Left ventricle myocardium inferior (tissue), 1 donor: ENCODE measurements at regions not wholly inside any gene's neighbourhood (a gene's known extent, or its start where the extent isn't known, plus 50 kb on each side); places are given as distances from the start of the nearest gene placed in this dataset.

ENCODE experiments used
- DNase-seq: peaks from one replicate; pipeline ENCODE4 v3.0.0-alpha.2; 2020
- H3K27ac ChIP-seq: fragments of 200-600 bp; replicated peaks from 2 replicates; pipeline ENCODE4 v1.8.0; 2021
- H3K27me3 ChIP-seq: fragments of 200-600 bp; 2 replicates; pipeline ENCODE4 v1.8.0; 2021; ENCODE audit warnings: low read depth
- H3K36me3 ChIP-seq: fragments of 200-600 bp; 2 replicates; pipeline ENCODE4 v1.8.0; 2021
- H3K4me1 ChIP-seq: fragments of 200-600 bp; 2 replicates; pipeline ENCODE4 v1.8.0; 2021
- H3K4me3 ChIP-seq: fragments of 200-600 bp; 2 replicates; pipeline ENCODE4 v1.8.0; 2021; ENCODE audit warnings: mild to moderate bottlenecking, moderate library complexity
- H3K9me3 ChIP-seq: fragments of 200-600 bp; replicated peaks from 2 replicates; pipeline ENCODE4 v1.8.0; 2021
- intact Hi-C: fragments of 100-400 bp; cut with micrococcal nuclease; formaldehyde crosslinking; loops from one replicate; pipeline ENCODE4 v1.11.0; 2022
- TF ChIP-seq, protein P1 (sequence below): fragments of 200-600 bp; IDR thresholded peaks from 2 replicates; pipeline ENCODE4 v1.8.0; 2021; ENCODE audit warnings: antibody characterized with exemption, mild to moderate bottlenecking, borderline replicate concordance
- donor health status: DM: no; HTN: yes; CAD: no; lungs with severe emphysema.

DNA sequence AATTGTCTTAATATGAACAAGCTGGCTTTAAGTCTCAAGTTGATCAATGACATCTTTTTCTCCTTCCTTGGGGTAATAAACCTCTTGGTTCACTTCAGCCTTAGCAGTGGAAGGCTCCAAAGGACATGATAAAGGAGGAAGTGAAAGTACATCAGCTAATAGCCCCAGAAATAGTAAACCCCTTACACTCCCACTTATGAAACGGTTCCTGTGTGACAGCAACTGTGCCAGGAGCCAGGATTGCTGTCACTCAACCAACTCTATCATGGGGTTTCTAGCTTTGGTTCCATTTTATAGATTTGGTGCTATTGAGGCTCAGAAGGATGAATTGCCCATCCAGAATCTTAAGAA, 216.7 kb downstream of the ABHD5 start:
- H3K4me3 ChIP-seq = no peak overlapping the region
- no peaks in the 10 kb centered on the region for H3K36me3 ChIP-seq
- H3K27me3 ChIP-seq = peaks cover 19% of the 10 kb centered on the region
- no peak overlapping the region for H3K27ac ChIP-seq
- no peaks in the 10 kb centered on the region for H3K9me3 ChIP-seq
- no peak for DNase-seq
- intact Hi-C loops = no loop called here
- TF ChIP-seq, protein P1, sequence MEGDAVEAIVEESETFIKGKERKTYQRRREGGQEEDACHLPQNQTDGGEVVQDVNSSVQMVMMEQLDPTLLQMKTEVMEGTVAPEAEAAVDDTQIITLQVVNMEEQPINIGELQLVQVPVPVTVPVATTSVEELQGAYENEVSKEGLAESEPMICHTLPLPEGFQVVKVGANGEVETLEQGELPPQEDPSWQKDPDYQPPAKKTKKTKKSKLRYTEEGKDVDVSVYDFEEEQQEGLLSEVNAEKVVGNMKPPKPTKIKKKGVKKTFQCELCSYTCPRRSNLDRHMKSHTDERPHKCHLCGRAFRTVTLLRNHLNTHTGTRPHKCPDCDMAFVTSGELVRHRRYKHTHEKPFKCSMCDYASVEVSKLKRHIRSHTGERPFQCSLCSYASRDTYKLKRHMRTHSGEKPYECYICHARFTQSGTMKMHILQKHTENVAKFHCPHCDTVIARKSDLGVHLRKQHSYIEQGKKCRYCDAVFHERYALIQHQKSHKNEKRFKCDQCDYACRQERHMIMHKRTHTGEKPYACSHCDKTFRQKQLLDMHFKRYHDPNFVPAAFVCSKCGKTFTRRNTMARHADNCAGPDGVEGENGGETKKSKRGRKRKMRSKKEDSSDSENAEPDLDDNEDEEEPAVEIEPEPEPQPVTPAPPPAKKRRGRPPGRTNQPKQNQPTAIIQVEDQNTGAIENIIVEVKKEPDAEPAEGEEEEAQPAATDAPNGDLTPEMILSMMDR = no peak
- H3K4me1 ChIP-seq = no peaks in the 10 kb centered on the region

- no peak for DNase-seq
- intact Hi-C loops = no loop called here
- Histone ChIP-seq H3K27ac (no peak overlapping the region), H3K27me3 (peaks cover 11% of the 10 kb centered on the region), H3K4me3 (no peak overlapping the region), H3K36me3 (no peaks in the 10 kb centered on the region), H3K9me3 (no peaks in the 10 kb centered on the region), H3K4me1 (no peaks in the 10 kb centered on the region)
- TF ChIP-seq, protein P1 = no peak
Measured at GRCh38 chr3:43908456-43908855, 217.7 kb downstream of the ABHD5 start.

GRCh38 chr3:43909149-43909548, 218.4 kb downstream of the ABHD5 start:
- Histone ChIP-seq H3K36me3 (no peaks in the 10 kb centered on the region), H3K4me1 (no peaks in the 10 kb centered on the region), H3K27me3 (peaks cover 11% of the 10 kb centered on the region), H3K27ac (no peak overlapping the region), H3K9me3 (no peaks in the 10 kb centered on the region), H3K4me3 (no peak overlapping the region)
- peak; percentile 23 for DNase-seq
- TF ChIP-seq, protein P1 = no peak
- intact Hi-C loops = no loop called here

GRCh38 chr3:43910750-43911149, 220.0 kb downstream of the ABHD5 start:
- Histone ChIP-seq H3K27ac (no peak overlapping the region), H3K4me1 (no peaks in the 10 kb centered on the region), H3K9me3 (no peaks in the 10 kb centered on the region), H3K4me3 (no peak overlapping the region), H3K36me3 (no peaks in the 10 kb centered on the region), H3K27me3 (peaks cover 14% of the 10 kb centered on the region)
- DNase-seq = no peak
- TF ChIP-seq, protein P1 = no peak
- intact Hi-C loops = no loop called here

GRCh38 chr3:43913036-43913948, 222.6 kb downstream of the ABHD5 start:
- DNase-seq = no peak
- intact Hi-C loops = no loop called here
- TF ChIP-seq, protein P1 = no peak
- H3K4me1 ChIP-seq = no peaks in the 10 kb centered on the region
- H3K27ac ChIP-seq = no peak overlapping the region
- no peak overlapping the region for H3K4me3 ChIP-seq
- peaks cover 12% of the 10 kb centered on the region for H3K9me3 ChIP-seq
- peaks cover 20% of the 10 kb centered on the region for H3K27me3 ChIP-seq
- H3K36me3 ChIP-seq = no peaks in the 10 kb centered on the region
